ENCODE measurements at regions not wholly inside any gene's neighbourhood (a gene's known extent, or its start where the extent isn't known, plus 50 kb on each side); places are given as distances from the start of the nearest gene placed in this dataset.

- TF ChIP-seq GATAD1 (CRISPR knock-in tag; IDR thresholded peaks at IDR 0.05) (no peak), ZNF138 (CRISPR knock-in tag; IDR thresholded peaks at IDR 0.05; ENCODE audit: low read depth) (no peak)
Observed at GRCh38 chr13:19239114-19239860, 57.7 kb upstream of the TUBA3C start (continued).
